ENCODE measurements at regions not wholly inside any gene's neighbourhood (a gene's known extent, or its start where the extent isn't known, plus 50 kb on each side); places are given as distances from the start of the nearest gene placed in this dataset.

DNA sequence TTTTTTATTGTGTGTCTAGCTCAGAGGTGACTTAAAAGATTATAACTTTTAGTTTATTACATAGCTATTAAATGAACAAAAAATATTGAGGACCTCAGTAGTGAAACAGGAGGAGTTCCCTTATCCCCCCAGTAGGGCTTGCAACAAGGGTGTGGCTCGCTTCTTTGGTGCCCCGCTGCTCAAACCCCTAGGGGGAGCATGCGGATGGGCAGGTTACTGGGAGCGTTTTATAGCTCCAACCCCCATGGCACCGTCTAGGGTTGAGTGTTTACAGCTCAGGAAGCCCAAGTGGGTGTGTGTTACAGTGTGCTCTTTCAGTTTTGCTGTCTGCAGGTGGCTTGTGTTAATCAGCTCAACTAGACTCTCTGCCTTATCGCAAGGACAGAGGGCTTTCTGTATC lies 1513.7 kb downstream of the GRIK2 start:
- TF ChIP-seq POLR2A (IDR thresholded peaks at IDR 0.05): no peak
- TF ChIP-seq, protein P1, sequence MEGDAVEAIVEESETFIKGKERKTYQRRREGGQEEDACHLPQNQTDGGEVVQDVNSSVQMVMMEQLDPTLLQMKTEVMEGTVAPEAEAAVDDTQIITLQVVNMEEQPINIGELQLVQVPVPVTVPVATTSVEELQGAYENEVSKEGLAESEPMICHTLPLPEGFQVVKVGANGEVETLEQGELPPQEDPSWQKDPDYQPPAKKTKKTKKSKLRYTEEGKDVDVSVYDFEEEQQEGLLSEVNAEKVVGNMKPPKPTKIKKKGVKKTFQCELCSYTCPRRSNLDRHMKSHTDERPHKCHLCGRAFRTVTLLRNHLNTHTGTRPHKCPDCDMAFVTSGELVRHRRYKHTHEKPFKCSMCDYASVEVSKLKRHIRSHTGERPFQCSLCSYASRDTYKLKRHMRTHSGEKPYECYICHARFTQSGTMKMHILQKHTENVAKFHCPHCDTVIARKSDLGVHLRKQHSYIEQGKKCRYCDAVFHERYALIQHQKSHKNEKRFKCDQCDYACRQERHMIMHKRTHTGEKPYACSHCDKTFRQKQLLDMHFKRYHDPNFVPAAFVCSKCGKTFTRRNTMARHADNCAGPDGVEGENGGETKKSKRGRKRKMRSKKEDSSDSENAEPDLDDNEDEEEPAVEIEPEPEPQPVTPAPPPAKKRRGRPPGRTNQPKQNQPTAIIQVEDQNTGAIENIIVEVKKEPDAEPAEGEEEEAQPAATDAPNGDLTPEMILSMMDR (IDR thresholded peaks at IDR 0.05): no peak
- TF ChIP-seq EP300 (IDR thresholded peaks at IDR 0.05): no peak
- no peak overlapping the region for H3K4me3 ChIP-seq
- no peak for DNase-seq (ENCODE audit: low spot score in 2 of 2)

DNA sequence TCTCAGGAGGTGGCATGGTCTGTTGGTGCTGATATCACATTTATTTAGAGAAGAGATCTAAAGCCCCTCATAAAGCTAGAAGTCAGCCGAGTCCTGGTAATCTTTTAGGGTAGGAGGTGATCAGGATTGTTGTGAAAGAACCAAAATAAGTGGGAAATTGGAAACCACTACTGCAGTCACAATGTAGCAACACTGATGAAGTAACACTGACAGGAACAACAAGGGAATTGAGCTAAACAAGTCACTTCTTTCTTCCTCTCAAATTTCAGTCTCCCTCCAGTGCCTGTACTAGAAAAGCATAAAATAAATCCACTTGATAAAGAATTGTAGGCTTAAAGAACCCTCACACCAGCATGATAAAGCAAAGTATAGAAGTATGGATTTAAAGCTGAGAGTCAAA lies 1509.0 kb downstream of the GRIK2 start:
- Histone ChIP-seq H3K4me1 (no peaks in the 10 kb centered on the region), H3K27ac (no peak overlapping the region), H3K36me3 (no peaks in the 10 kb centered on the region), H3K27me3 (no peaks in the 10 kb centered on the region), H3K9me3 (peaks cover 0 to 5% (median 0%) of the 10 kb centered on the region in 4 donors), H3K4me3 (no peak overlapping the region)
- no peak for DNase-seq (ENCODE audit: low spot score in 2 of 2)
- 25 to 35% methylated on average over 1 of the region's 1 CpG for WGBS, 2 donors
- TF ChIP-seq EP300 (IDR thresholded peaks at IDR 0.05) (no peak), POLR2A (IDR thresholded peaks at IDR 0.05) (no peak)
- TF ChIP-seq, protein P1 (IDR thresholded peaks at IDR 0.05): no peak

More for the DNA sequence above, 1513.7 kb downstream of the GRIK2 start:
- 62 to 71% methylated on average over 6 of the region's 6 CpGs for WGBS, 2 donors
- H3K9me3 ChIP-seq: peaks cover 0 to 7% (median 0%) of the 10 kb centered on the region in 4 donors
- H3K36me3 ChIP-seq: no peaks in the 10 kb centered on the region
- H3K27me3 ChIP-seq: no peaks in the 10 kb centered on the region
- H3K27ac ChIP-seq: no peak overlapping the region
- H3K4me1 ChIP-seq: no peaks in the 10 kb centered on the region

DNA sequence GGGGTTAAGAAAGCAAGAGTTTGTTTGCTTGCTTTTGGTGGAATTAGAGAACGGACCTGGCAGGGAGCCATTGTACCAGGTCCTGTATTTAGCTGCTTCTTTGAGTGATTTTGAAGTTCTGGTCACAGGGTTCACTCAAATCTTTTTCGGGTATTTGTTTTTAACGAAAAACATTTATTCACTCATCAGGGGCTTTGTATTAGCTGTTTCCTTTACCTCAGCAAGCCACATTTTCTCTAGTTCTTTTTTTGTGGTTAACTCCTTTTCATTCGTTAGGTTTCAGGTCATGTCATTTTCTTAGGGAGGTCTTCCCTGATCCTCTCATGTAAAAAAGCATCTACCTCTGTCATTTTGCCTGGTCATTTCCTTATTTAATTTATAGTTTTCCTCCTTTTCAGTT lies 1502.2 kb downstream of the GRIK2 start:
- TF ChIP-seq, protein P1 (IDR thresholded peaks at IDR 0.05): no peak
- TF ChIP-seq POLR2A (IDR thresholded peaks at IDR 0.05): no peak
- no peak for TF ChIP-seq EP300 (IDR thresholded peaks at IDR 0.05)
- Histone ChIP-seq H3K27me3 (no peaks in the 10 kb centered on the region), H3K27ac (no peak overlapping the region), H3K9me3 (no peaks in the 10 kb centered on the region), H3K4me3 (no peak overlapping the region), H3K4me1 (no peaks in the 10 kb centered on the region), H3K36me3 (no peaks in the 10 kb centered on the region)
- DNase-seq (ENCODE audit: low spot score in 2 of 2): no peak
- WGBS, 2 donors: 38 to 62% methylated on average over 4 of the region's 4 CpGs

DNA sequence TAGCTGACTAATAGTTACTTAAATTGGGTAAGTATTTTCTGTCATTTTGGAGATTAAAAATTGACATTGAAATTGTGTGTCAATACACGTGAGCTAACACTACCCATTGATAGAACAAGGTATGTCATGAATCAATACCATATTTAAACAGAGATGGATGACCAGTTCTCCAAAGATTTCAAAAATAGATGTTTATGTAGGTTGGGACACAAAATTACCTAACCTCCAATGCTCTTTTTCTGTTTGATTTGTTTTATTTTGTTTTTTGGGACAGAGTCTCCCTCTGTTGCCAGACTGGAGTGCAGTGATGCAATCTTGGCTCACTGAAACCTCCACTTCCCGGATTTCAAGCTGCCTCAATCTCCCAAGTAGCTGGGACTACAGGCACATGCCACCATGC lies 1491.7 kb downstream of the GRIK2 start:
- TF ChIP-seq POLR2A (IDR thresholded peaks at IDR 0.05) (no peak), EP300 (IDR thresholded peaks at IDR 0.05) (no peak)
- TF ChIP-seq, protein P1 (IDR thresholded peaks at IDR 0.05): no peak
- Histone ChIP-seq H3K4me3 (no peak overlapping the region), H3K4me1 (no peaks in the 10 kb centered on the region), H3K9me3 (no peaks in the 10 kb centered on the region), H3K36me3 (no peaks in the 10 kb centered on the region), H3K27me3 (no peaks in the 10 kb centered on the region), H3K27ac (no peak overlapping the region)
- 77 to 81% methylated on average over 2 of the region's 2 CpGs for WGBS, 2 donors
- no peak for DNase-seq (ENCODE audit: low spot score in 2 of 2)

DNA sequence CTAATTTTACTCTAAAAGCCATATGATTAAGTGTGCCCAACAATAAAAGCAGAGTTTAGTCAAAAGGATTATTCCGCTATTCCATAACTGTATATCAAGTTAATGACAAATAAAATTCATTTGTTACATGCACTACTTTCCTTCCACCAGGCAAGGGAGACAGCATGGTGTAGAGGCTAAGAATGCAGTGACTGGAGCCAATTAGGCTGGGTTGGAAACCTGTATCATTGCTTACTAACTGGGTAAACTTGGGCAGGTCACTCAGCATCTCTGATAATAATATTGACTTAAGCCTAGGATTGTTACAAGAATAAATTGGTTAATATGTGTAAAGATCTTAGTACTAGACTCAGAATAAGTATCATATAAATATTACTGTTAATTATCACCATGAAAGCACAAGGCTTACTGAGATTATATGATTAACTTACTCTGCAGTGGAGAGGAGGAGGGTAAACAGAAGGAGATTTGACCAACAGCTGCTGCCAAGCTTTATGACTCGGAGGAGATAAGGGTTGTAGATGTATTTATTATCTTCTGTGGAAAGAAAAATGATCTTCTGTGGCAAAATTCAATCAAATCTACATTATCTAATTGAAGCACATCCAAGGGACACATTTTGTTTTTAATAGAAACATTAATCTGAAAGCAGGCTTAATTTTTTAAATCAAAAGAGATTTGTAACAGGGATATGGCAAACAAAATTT lies 1459.9 kb downstream of the GRIK2 start:
- DNase-seq (ENCODE audit: low spot score in 2 of 2): no peak
- no peak overlapping the region for H3K4me3 ChIP-seq
- WGBS, 2 donors: 65 to 78% methylated on average over 2 of the region's 2 CpGs
- H3K9me3 ChIP-seq: no peaks in the 10 kb centered on the region
- TF ChIP-seq, protein P1 (IDR thresholded peaks at IDR 0.05): no peak
- TF ChIP-seq POLR2A (IDR thresholded peaks at IDR 0.05) (no peak), EP300 (IDR thresholded peaks at IDR 0.05) (no peak)
- no peaks in the 10 kb centered on the region for H3K4me1 ChIP-seq
- no peaks in the 10 kb centered on the region for H3K36me3 ChIP-seq
- H3K27me3 ChIP-seq: no peaks in the 10 kb centered on the region
- no peak overlapping the region for H3K27ac ChIP-seq

Measured in tibial nerve (tissue), 4 donors.